K562 (cell line): ENCODE measurements at regions not wholly inside any gene's neighbourhood (a gene's known extent, or its start where the extent isn't known, plus 50 kb on each side); places are given as distances from the start of the nearest gene placed in this dataset.

ENCODE experiments used
- ATAC-seq: fragments of 200-7000 bp; cut with Tn5 transposase; 3 replicates; pipeline ENCODE4 v1.9.1; 2020; ENCODE audit warnings: moderate library complexity
- BruUV-seq: library from RNA; stranded (reverse); fragments of 400-500 nt; replicated peaks from 2 replicates; lab custom pipeline; 2021; lab: Mats Ljungman, UMichigan
- CTCF ChIA-PET: fragments of 300-600 bp; formaldehyde crosslinking; extraction: SDS; loops from one replicate; lab custom pipeline; 2021; ENCODE audit warnings: low intra/inter-chr PET ratio; lab: Yijun Ruan, JAX
- POLR2A ChIA-PET: fragments of 300-600, 350-650 bp; sonication (Branson Sonifier 250); formaldehyde crosslinking; extraction: SDS; loops from one replicate; lab custom pipeline; 2021; ENCODE audit warnings: antibody characterized with exemption, inconsistent platforms; lab: Yijun Ruan, JAX
- DNase-seq, 4 experiments: peaks; one replicate each; pipeline versions ENCODE4 v3.0.0 to v3.0.0-alpha.2; 2011 to 2018; ENCODE audit warnings: low spot score in 3 of 4, mixed read lengths in 3 of 4; ENCODE audit errors: extremely low read depth in 1 of 4
- FAIRE-seq: peaks from 2 replicates; lab custom pipeline; 2011; peaks lifted over from hg19 to GRCh38; lab: Jason Lieb, UNC
- H2AFZ ChIP-seq: 2 replicates; pipeline ENCODE4 v1.6.0; 2011; ENCODE audit warnings: low read depth, low read length, control low read depth, inconsistent platforms
- H3K27ac ChIP-seq: fragments of 200-600 bp; 3 replicates; pipeline ENCODE4 v1.8.0; 2011; ENCODE audit warnings: low read depth, mild to moderate bottlenecking, control low read depth, inconsistent platforms, low read length, moderate library complexity, mixed read lengths; ENCODE audit errors: extremely low read depth
- H3K27me3 ChIP-seq, 2 experiments: fragments of 300-600 bp in 1 of 2; 2 replicates in 1 of 2; 3 replicates in 1 of 2; pipeline versions ENCODE4 v1.6.0 to v1.8.0; 2011; ENCODE audit warnings: inconsistent platforms in 2 of 2, low read length in 2 of 2, mild to moderate bottlenecking in 1 of 2, mixed read lengths in 1 of 2, moderate library complexity in 1 of 2; ENCODE audit not compliant: control insufficient read depth in 2 of 2, insufficient read depth in 2 of 2
- H3K36me3 ChIP-seq: fragments of 300-600 bp; 3 replicates; pipeline ENCODE4 v1.8.0; 2011; ENCODE audit warnings: mild to moderate bottlenecking, low read length, inconsistent platforms; ENCODE audit not compliant: control insufficient read depth, insufficient read depth
- H3K4me1 ChIP-seq, 2 experiments: fragments of 200-600 bp in 1 of 2; replicated peaks in 1 of 2; 2 replicates in 1 of 2; 3 replicates in 1 of 2; pipeline versions ENCODE4 v1.5.1 to v1.8.0; 2011; ENCODE audit warnings: inconsistent platforms in 2 of 2, low read length in 2 of 2, mild to moderate bottlenecking in 1 of 2, mixed read lengths in 1 of 2, moderate library complexity in 1 of 2; ENCODE audit not compliant: control insufficient read depth in 2 of 2, insufficient read depth in 2 of 2
- H3K4me2 ChIP-seq: 2 replicates; pipeline ENCODE4 v1.6.1; 2011; ENCODE audit warnings: low read length, control low read depth, inconsistent platforms, mixed read lengths; ENCODE audit not compliant: insufficient read depth
- H3K4me3 ChIP-seq: fragments of 200-600 bp; sonication (generic), shearing (Covaris generic); 2 replicates; pipeline ENCODE4 v1.5.1; 2016; ENCODE audit warnings: control low read depth, inconsistent platforms
- H3K79me2 ChIP-seq: fragments of 200-600 bp; 3 replicates; pipeline ENCODE4 v1.8.0; 2011; ENCODE audit warnings: low read length, inconsistent platforms; ENCODE audit not compliant: control insufficient read depth, insufficient read depth
- H3K9ac ChIP-seq, 2 experiments: 2 replicates each; pipeline versions ENCODE4 v1.6.0 to v1.6.1; 2011; ENCODE audit warnings: low read depth in 2 of 2, low read length in 2 of 2, control low read depth in 1 of 2, inconsistent platforms in 1 of 2, mild to moderate bottlenecking in 1 of 2, mixed read lengths in 1 of 2; ENCODE audit not compliant: insufficient read depth in 1 of 2
- H3K9me1 ChIP-seq: one replicate; pipeline ENCODE4 v1.6.0; 2011; ENCODE audit warnings: inconsistent platforms, mild to moderate bottlenecking, low read length, moderate library complexity; ENCODE audit not compliant: control insufficient read depth, insufficient read depth
- H3K9me3 ChIP-seq: replicated peaks from 2 replicates; pipeline ENCODE4 v1.5.1; 2011; ENCODE audit warnings: low read depth, low read length, inconsistent platforms; ENCODE audit not compliant: control insufficient read depth, insufficient read depth
- H4K20me1 ChIP-seq: replicated peaks from 2 replicates; pipeline ENCODE4 v1.6.1; 2011; ENCODE audit warnings: low read length, inconsistent platforms, mixed read lengths; ENCODE audit not compliant: control insufficient read depth, insufficient read depth
- E4F1 ChIP-seq: fragments of 250-450 bp; sonication (Bioruptor Pico); IDR thresholded peaks from 2 replicates; pipeline ENCODE4 v1.5.0; 2021; ENCODE audit warnings: mild to moderate bottlenecking, borderline replicate concordance
- RCOR1 ChIP-seq, 2 experiments: IDR thresholded peaks; 2 replicates each; pipeline ENCODE4 v1.6.1; 2012; ENCODE audit warnings: low read depth in 2 of 2, low read length in 2 of 2, borderline replicate concordance in 1 of 2, improper control_type of control experiment in 1 of 2
- ZHX1 ChIP-seq: fragments of 150-350 bp; conservative IDR thresholded peaks from 2 replicates; pipeline ENCODE4 v1.6.1; 2014; ENCODE audit warnings: low read length
- ZNF354B ChIP-seq: fragments of 250-450 bp; sonication (Bioruptor Pico); IDR thresholded peaks from 2 replicates; pipeline ENCODE4 v1.4.0; 2020
- WGBS: fragments of 100-300 bp; shearing (Covaris generic); methylation state at CpG from one replicate; pipeline ENCODE4 v1.1.6; 2016; ENCODE audit warnings: low coverage, mixed read lengths; ENCODE audit not compliant: insufficient coverage; ENCODE audit errors: missing lambda C conversion rate; 5-methylcytosine and 5-hydroxymethylcytosine counted together
- in situ Hi-C: fragments of 300-500 bp; cut with MboI; formaldehyde crosslinking; loops from 4 replicates; pipeline ENCODE4 v1.15.0; 2018; ENCODE audit warnings: inconsistent platforms, mixed read lengths
- intact Hi-C: fragments of 100-400 bp; cut with micrococcal nuclease; formaldehyde crosslinking; loops from 2 replicates; pipeline ENCODE4 v1.14.2; 2022

- Histone ChIP-seq H3K27ac (no peak overlapping the region), H3K4me2 (no peak overlapping the region), H3K79me2 (no peaks in the 10 kb centered on the region), H3K27me3 (no peaks in the 10 kb centered on the region), H4K20me1 (no peaks in the 10 kb centered on the region), H3K36me3 (no peaks in the 10 kb centered on the region), H3K9ac (no peak overlapping the region), H3K9me1 (no peaks in the 10 kb centered on the region), H3K9me3 (no peaks in the 10 kb centered on the region), H2AFZ (no peak overlapping the region), H3K4me3 (no peak overlapping the region), H3K4me1 (no peaks in the 10 kb centered on the region)
- WGBS = 0% methylated on average over 3 of the region's 3 CpGs
- intact Hi-C loops (no loop called here), in situ Hi-C loops (no loop called here)
- ChIA-PET CTCF (no interaction called here), POLR2A (no interaction called here)
- no peak for ATAC-seq
- no peak for TF ChIP-seq ZHX1
- no peak for TF ChIP-seq ZNF354B (CRISPR knock-in tag)
- TF ChIP-seq RCOR1 (IDR thresholded peaks at IDR 0.05; ENCODE audit: borderline replicate concordance in 1 of 2, low read depth in 2 of 2, low read length in 2 of 2) = no peak
- no peak for TF ChIP-seq E4F1 (CRISPR knock-in tag)
- BruUV-seq = no TSS peak
- FAIRE-seq = no peak
- DNase-seq = no peak
Observed at GRCh38 chr18:40651163-40651562, 1303.9 kb upstream of the PIK3C3 start.
